ENCODE measurements at regions not wholly inside any gene's neighbourhood (a gene's known extent, or its start where the extent isn't known, plus 50 kb on each side); places are given as distances from the start of the nearest gene placed in this dataset.

GRCh38 chr10:10235003-10235402 lies 782.7 kb upstream of the CELF2 start:
- DNase-seq (ENCODE audit: low spot score in 2 of 2) (no peak), ATAC-seq (replicated peaks; ENCODE audit: extremely low read depth, poor library complexity, severe bottlenecking) (no peak)
- Mint-ChIP-seq H3K27ac (ENCODE audit: low read depth) (no peak overlapping the region), H3K36me3 (ENCODE audit: insufficient read depth) (no peaks in the 10 kb centered on the region), H3K27me3 (no peaks in the 10 kb centered on the region), H3K4me3 (no peak overlapping the region), H3K9me3 (peaks cover 6% of the 10 kb centered on the region), H3K4me1 (no peaks in the 10 kb centered on the region)

- Mint-ChIP-seq H3K4me1 (no peaks in the 10 kb centered on the region), H3K27me3 (no peaks in the 10 kb centered on the region), H3K36me3 (ENCODE audit: insufficient read depth) (no peaks in the 10 kb centered on the region), H3K4me3 (no peak overlapping the region), H3K9me3 (peaks cover 8% of the 10 kb centered on the region), H3K27ac (ENCODE audit: low read depth) (no peak overlapping the region)
- DNase-seq (ENCODE audit: low spot score in 2 of 2) (no peak), ATAC-seq (replicated peaks; ENCODE audit: extremely low read depth, poor library complexity, severe bottlenecking) (no peak)
Observed at GRCh38 chr10:10247585-10247984, 770.1 kb upstream of the CELF2 start.

- Mint-ChIP-seq H3K9me3 (peaks cover 6% of the 10 kb centered on the region), H3K27me3 (no peaks in the 10 kb centered on the region)
Observed at GRCh38 chr10:10256860-10257259, 760.8 kb upstream of the CELF2 start.

GRCh38 chr10:10259013-10259412 lies 758.7 kb upstream of the CELF2 start:
- H3K27me3 Mint-ChIP-seq: no peaks in the 10 kb centered on the region
- H3K27ac Mint-ChIP-seq (ENCODE audit: low read depth): no peak overlapping the region
- peaks cover 1% of the 10 kb centered on the region for H3K36me3 Mint-ChIP-seq (ENCODE audit: insufficient read depth)
- H3K4me1 Mint-ChIP-seq: no peaks in the 10 kb centered on the region
- peaks cover 6% of the 10 kb centered on the region for H3K9me3 Mint-ChIP-seq
- H3K4me3 Mint-ChIP-seq: no peak overlapping the region
- ATAC-seq (replicated peaks; ENCODE audit: extremely low read depth, poor library complexity, severe bottlenecking) (no peak), DNase-seq (ENCODE audit: low spot score in 2 of 2) (no peak)

More at GRCh38 chr10:10256860-10257259, 760.8 kb upstream of the CELF2 start:
- H3K4me1 Mint-ChIP-seq: no peaks in the 10 kb centered on the region
- ATAC-seq (replicated peaks; ENCODE audit: extremely low read depth, poor library complexity, severe bottlenecking) (no peak), DNase-seq (ENCODE audit: low spot score in 2 of 2) (no peak)
- H3K4me3 Mint-ChIP-seq: no peak overlapping the region
- H3K27ac Mint-ChIP-seq (ENCODE audit: low read depth): no peak overlapping the region
- no peaks in the 10 kb centered on the region for H3K36me3 Mint-ChIP-seq (ENCODE audit: insufficient read depth)

GRCh38 chr10:10270126-10271050 lies 747.3 kb upstream of the CELF2 start:
- no peaks in the 10 kb centered on the region for H3K27me3 Mint-ChIP-seq
- no peaks in the 10 kb centered on the region for H3K4me1 Mint-ChIP-seq
- H3K4me3 Mint-ChIP-seq: no peak overlapping the region
- peaks cover 21% of the 10 kb centered on the region for H3K9me3 Mint-ChIP-seq
- DNase-seq (ENCODE audit: low spot score in 2 of 2): no peak
- peaks cover 2% of the 10 kb centered on the region for H3K36me3 Mint-ChIP-seq (ENCODE audit: insufficient read depth)
- H3K27ac Mint-ChIP-seq (ENCODE audit: low read depth): no peak overlapping the region
- ATAC-seq (replicated peaks; ENCODE audit: extremely low read depth, poor library complexity, severe bottlenecking): no peak

- no peak overlapping the region for H3K4me3 Mint-ChIP-seq
- peaks cover 23% of the 10 kb centered on the region for H3K9me3 Mint-ChIP-seq
- no peaks in the 10 kb centered on the region for H3K4me1 Mint-ChIP-seq
- peaks cover 2% of the 10 kb centered on the region for H3K36me3 Mint-ChIP-seq (ENCODE audit: insufficient read depth)
- H3K27me3 Mint-ChIP-seq: no peaks in the 10 kb centered on the region
- no peak overlapping the region for H3K27ac Mint-ChIP-seq (ENCODE audit: low read depth)
- DNase-seq (ENCODE audit: low spot score in 2 of 2): no peak
- no peak for ATAC-seq (replicated peaks; ENCODE audit: extremely low read depth, poor library complexity, severe bottlenecking)
Observed at GRCh38 chr10:10271639-10272192, 746.0 kb upstream of the CELF2 start.

- DNase-seq (ENCODE audit: low spot score in 2 of 2) (no peak), ATAC-seq (replicated peaks; ENCODE audit: extremely low read depth, poor library complexity, severe bottlenecking) (no peak)
- H3K4me3 Mint-ChIP-seq: no peak overlapping the region
- H3K27me3 Mint-ChIP-seq: no peaks in the 10 kb centered on the region
- H3K36me3 Mint-ChIP-seq (ENCODE audit: insufficient read depth): peaks cover 2% of the 10 kb centered on the region
- peaks cover 23% of the 10 kb centered on the region for H3K9me3 Mint-ChIP-seq
- no peak overlapping the region for H3K27ac Mint-ChIP-seq (ENCODE audit: low read depth)
- H3K4me1 Mint-ChIP-seq: no peaks in the 10 kb centered on the region
Observed at GRCh38 chr10:10273661-10274060, 744.0 kb upstream of the CELF2 start.

GRCh38 chr10:10279906-10280305 lies 737.8 kb upstream of the CELF2 start:
- Mint-ChIP-seq H3K27me3 (no peaks in the 10 kb centered on the region), H3K4me3 (no peak overlapping the region), H3K36me3 (ENCODE audit: insufficient read depth) (no peaks in the 10 kb centered on the region), H3K4me1 (no peaks in the 10 kb centered on the region), H3K9me3 (peaks cover 19% of the 10 kb centered on the region), H3K27ac (ENCODE audit: low read depth) (no peak overlapping the region)
- ATAC-seq (replicated peaks; ENCODE audit: extremely low read depth, poor library complexity, severe bottlenecking) (no peak), DNase-seq (ENCODE audit: low spot score in 2 of 2) (no peak)

GRCh38 chr10:10292501-10292900 lies 725.2 kb upstream of the CELF2 start:
- Mint-ChIP-seq H3K4me1 (no peaks in the 10 kb centered on the region), H3K36me3 (ENCODE audit: insufficient read depth) (no peaks in the 10 kb centered on the region), H3K9me3 (peaks cover 4% of the 10 kb centered on the region), H3K27me3 (no peaks in the 10 kb centered on the region), H3K4me3 (no peak overlapping the region), H3K27ac (ENCODE audit: low read depth) (no peak overlapping the region)
- DNase-seq (ENCODE audit: low spot score in 2 of 2): no peak
- ATAC-seq (replicated peaks; ENCODE audit: extremely low read depth, poor library complexity, severe bottlenecking): no peak

GRCh38 chr10:10293041-10293440 lies 724.6 kb upstream of the CELF2 start:
- Mint-ChIP-seq H3K27me3 (no peaks in the 10 kb centered on the region), H3K9me3 (peaks cover 4% of the 10 kb centered on the region), H3K36me3 (ENCODE audit: insufficient read depth) (no peaks in the 10 kb centered on the region), H3K27ac (ENCODE audit: low read depth) (no peak overlapping the region), H3K4me1 (no peaks in the 10 kb centered on the region), H3K4me3 (no peak overlapping the region)
- ATAC-seq (replicated peaks; ENCODE audit: extremely low read depth, poor library complexity, severe bottlenecking) (no peak), DNase-seq (ENCODE audit: low spot score in 2 of 2) (no peak)

GRCh38 chr10:10293481-10293951 lies 724.2 kb upstream of the CELF2 start:
- H3K4me1 Mint-ChIP-seq: no peaks in the 10 kb centered on the region
- no peak for DNase-seq (ENCODE audit: low spot score in 2 of 2)
- H3K27me3 Mint-ChIP-seq: no peaks in the 10 kb centered on the region
- H3K9me3 Mint-ChIP-seq: peaks cover 4% of the 10 kb centered on the region
- no peaks in the 10 kb centered on the region for H3K36me3 Mint-ChIP-seq (ENCODE audit: insufficient read depth)
- H3K27ac Mint-ChIP-seq (ENCODE audit: low read depth): no peak overlapping the region
- ATAC-seq (replicated peaks; ENCODE audit: extremely low read depth, poor library complexity, severe bottlenecking): no peak
- H3K4me3 Mint-ChIP-seq: no peak overlapping the region

- Mint-ChIP-seq H3K27me3 (no peaks in the 10 kb centered on the region), H3K4me1 (no peaks in the 10 kb centered on the region), H3K27ac (ENCODE audit: low read depth) (no peak overlapping the region), H3K4me3 (no peak overlapping the region), H3K36me3 (ENCODE audit: insufficient read depth) (no peaks in the 10 kb centered on the region), H3K9me3 (peaks cover 4% of the 10 kb centered on the region)
- no peak for ATAC-seq (replicated peaks; ENCODE audit: extremely low read depth, poor library complexity, severe bottlenecking)
- DNase-seq (ENCODE audit: low spot score in 2 of 2): no peak
Observed at GRCh38 chr10:10294184-10294880, 723.3 kb upstream of the CELF2 start.
